ENCODE measurements at regions not wholly inside any gene's neighbourhood (a gene's known extent, or its start where the extent isn't known, plus 50 kb on each side); places are given as distances from the start of the nearest gene placed in this dataset.

DNA sequence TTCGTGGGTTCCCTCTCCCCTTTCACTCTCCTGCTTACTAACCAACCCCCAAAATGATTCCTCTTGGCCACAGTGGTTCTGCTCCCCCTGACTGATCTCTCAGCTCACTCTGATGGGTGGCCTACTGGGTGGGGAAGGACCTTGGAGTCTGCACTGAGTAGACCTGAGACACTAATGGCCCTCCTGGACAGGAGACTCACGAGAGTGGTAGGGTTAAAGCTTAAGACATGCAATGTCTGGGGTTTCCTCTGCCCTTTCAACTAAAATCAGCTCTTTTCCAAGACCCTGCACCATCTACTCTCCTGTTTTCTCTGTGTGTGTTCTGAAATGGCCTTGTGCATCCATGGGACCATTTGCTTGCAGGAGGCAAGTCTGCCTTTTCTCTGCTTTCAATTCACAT, 631.4 kb downstream of the ACTR3B start:
- no peak for DNase-seq

DNA sequence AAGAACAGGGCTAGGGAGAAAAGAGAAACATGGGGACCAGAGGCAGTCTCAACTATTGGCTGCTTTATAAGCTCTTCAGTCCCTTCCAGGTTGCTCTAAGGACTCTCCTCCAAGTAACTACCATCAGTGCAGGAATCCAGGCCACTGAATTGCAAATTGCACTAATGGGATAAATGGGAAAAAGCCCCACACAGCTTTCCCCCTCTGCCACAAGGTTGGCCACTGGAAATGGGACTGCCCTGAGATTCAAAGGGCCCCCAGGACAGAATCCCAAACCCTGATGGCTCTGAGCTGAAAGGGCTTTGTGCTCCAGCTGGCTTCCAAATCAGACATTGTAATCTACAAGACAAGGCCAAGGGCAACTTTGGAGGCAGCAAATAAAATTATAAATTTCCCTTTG, 633.2 kb downstream of the ACTR3B start:
- DNase-seq, result no peak

DNA sequence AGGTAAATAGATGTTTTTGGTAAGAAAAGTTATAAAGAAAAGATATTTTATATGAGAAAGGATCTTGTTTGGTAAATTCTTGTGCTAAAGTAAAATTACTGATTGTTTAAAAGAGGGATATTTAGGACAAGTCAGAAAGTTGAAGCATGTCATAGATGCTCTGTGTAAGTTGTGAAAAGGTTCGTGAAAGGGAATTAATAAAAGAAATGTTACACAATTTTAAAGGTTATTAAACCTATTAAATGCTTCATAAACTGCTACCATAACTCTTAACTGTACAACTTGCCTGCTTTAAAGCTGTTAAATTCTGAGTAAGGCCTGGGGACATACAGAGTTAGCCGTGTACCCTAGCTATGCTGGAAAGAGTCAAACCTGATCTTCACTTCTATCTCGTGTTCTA, 634.1 kb downstream of the ACTR3B start:
- no peak for DNase-seq

DNA sequence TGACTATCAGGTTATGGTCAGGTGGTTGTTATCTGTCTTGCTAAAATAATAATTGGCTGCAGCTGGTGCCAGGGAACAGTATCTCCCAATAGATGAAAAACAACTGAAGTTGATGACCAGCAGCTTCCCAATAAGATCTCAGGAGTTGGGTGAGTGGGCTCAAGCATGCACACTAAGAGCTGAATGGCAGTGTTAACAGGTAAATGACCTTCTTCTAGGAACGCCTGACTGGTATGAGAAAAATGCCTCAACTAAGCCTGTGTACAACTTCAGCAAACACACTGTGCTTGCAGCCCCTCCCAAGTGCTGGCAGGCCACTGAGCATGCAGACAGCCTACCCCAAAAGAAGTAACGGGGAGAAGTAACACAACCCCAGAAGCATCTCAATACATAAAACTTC, 636.9 kb downstream of the ACTR3B start:
- DNase-seq, result no peak

DNA sequence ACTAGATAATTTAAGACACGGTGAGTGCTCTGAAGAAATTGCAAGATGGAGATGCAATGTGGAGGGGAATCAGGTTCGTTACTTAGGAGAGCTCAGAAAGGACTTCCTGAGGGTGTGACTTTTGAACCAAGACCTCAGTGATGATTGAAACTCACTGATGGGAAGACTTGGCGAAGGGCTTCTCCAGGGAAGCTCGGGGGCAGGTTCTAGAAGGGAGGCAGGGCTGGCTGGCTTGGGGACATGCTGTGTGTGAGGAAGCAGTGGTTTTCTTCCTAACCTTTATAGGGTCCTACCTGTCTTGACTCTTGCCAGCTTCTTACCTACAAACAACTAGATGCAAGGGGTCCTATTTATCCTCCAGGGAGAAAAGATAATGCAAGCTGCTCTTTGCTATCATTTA, 637.9 kb downstream of the ACTR3B start:
- DNase-seq, result no peak

DNA sequence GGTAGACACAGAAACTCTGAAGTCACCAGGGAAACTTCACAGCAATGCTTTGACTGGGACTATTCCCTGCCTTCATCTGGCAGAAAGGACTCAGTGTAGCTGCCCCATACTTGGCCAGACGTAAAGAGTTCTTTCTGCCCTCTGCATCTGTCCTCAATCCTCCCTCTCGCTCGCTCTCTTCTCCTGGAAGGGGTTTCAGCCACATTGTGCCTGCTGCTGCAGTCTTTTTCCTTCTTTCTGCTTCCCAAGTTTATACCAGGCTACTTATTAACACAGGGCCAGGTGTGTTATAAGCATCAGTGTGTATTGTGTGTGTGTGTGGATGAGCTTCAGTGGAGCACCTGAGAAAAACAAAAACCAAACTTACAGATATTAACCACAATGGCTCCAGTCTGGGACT, 638.4 kb downstream of the ACTR3B start:
- DNase-seq, result no peak

DNA sequence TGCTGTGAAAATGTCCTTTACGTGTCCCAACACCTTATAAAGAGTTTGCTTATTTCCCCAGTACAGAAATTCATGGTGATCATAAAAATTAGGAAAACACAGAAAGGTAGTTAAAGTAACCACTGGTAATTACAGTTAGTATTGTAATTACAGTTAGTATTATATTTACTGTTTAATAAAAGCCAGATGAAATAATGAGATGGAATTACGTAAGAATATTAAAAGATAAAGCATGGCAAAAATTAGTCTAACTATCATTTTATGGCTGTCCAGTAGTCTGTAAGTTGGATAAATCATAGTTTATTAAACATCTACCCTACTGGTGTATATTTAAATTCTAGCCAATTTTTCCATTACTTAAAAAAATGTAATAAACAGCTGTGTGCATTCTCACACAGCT, 638.8 kb downstream of the ACTR3B start:
- no peak for DNase-seq

DNA sequence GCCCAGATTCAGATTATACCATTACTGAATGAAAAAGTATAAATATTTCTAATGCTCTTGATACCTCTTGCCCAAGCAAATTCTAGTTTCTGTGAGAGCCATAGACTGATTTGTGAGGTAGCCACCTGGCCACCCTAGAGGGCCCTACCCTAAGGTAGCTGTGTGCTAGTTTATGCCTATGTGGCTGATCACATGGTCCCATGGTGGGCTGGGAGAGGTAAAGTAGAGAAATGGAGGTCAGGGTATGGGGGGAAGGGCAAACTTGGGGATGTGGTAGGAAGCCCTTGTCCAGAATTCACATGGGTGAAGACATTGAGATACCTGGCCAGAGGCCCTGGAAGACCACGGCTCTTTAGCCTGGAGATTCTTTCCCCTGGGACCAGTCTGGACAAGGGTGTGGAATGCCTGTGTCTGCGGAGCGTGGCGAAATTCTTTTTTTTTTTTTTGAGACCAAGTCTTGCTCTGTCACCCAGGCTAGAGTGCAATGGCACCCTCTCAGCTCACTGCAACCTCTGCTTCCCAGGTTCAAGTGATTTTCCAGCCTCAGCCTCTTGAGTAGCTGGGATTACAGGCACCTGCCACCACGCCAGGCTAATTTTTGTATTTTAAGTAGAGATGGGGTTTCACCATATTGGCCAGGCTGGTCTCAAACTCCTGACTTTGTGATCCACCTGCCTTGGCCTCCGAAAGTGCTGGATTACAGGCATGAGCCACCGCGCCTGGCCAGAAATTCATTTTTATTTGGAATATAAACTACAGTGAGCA, 639.4 kb downstream of the ACTR3B start:
- no peak for DNase-seq

DNA sequence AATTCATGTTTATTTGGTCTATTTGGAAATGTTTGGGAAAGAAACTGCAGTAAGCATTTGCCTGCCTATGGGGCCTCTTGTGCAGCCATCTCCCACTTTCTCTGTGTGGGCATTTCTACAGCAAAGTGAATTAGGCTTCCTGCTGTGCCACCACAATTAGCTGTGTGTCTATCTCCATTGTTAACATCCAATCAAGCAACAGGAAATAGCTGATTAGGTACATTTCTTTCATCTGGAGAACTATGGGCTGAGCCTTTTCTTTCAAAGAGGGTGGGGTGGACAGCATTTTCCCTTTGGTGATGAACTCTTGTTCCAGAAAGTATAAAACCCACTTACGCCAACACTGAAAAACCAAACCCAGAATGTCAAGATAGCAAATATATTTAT, 640.0 kb downstream of the ACTR3B start:
- no peak for DNase-seq

DNA sequence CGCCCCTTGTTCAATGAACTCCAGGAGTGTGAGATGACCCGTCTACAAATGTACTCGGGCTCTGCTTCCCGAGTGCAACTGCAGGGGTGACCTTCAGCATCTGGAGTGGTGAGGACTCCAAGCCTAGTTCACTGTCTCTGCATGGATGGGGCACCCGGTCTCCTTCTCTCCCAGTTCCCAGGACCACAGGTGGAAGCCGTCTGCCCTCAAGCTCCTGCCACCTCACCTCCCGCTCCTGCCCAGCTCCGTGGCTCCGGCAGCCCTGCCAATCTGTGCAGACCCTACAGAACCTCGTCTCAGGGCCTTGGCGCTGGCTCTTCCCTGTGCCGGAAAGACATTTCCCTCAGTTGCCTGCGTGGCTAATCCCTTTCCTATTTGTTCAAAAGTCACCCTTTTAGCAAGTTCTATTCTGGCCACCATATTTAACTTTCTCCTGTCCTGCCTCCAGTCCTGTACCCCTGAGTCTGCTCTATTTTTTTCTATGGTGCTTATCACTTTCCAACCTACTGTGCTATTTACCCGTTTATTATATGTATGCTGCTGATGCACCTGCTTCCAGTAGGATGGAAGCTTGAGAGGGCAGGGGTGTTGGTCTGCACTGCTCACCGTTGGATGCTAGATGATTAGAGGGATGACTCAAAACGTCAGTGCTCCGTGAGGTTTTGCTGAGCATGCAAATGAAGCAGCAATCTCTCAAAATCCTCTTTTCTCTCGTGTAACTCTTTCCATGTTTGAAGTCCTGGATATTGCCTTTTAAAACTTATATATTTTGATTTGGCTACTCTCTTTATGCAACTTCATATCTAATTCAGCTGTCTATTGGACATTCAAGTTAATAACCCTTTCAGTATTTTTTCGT, 641.4 kb downstream of the ACTR3B start:
- DNase-seq, result no peak

DNA sequence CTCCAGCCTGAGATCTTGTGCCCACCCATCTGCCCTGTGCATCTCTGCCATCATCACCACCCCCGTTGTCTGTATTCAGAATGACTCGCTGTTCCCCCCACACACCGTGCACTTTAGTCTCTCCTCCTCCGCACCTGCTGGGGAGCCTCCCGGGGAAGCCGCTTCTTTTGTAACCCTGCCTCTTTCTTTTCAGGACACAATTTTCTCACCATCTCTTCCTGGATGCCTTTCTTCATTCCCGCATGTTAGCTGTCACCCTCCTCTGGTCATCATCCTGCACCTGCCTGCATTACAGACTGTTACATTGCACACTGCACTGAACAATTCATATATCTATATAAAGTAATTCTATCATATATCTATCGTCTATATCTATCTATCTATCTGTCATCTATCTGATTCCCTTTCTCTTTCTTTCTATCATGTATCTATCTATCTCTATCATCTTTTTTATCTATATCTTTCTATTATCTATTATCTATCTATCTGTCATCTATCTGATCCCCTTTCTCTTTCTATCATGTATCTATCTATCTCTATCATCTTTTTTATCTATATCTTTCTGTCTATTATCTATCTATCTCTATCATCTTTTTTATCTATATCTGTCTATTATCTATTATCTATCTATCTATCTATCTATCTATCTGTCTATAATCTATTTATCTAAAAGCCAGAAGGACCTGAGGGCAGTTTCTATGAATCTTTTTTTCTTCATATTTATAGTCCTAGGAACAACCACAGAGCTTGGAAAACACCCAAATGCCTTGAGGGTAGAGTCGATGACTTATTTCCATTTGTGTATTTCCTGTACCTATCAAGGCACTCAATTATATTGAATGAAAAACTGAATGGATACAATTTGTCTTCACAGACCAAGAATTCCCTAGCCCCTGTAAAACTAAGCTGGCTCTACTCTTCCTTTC, 642.5 kb downstream of the ACTR3B start:
- no peak for DNase-seq

DNA sequence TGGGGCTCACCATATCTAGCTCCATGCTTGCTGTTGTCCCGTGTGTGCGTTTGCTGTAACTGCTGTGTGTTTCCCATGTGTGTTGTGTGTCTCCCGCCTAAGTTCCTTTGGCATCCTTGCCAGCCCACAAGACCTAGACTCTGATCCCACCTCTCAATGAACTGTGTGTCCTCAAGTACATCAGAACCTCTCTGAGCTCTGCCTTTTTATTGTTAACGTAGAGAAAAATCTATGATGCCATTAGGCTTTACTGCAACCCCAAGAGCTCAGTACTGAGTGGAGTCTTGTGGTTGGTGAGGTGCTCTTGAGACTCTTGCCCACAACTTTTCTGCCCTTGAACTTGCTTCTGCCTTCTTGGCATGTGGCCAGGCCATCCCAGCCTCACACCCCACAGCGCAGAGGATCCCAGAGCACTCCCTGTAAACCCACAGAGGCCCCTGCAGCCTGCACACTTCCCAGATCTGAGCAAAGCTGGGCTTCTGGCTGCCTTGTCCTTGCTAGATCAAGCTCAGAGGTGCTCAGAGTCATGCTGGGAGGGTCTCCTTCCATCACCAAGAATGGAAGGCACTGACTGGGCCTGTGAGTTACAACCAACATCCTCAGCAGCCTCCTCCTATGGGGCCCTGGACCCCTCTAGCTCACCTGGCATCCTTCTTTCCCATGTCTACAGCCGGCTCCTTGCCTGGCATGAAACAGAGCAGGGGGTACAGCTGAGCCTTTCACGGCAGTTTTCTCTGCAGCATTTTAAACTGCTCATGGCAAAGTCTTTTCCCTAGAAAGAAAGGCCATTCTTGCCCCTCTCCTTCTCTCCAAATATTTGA, 643.4 kb downstream of the ACTR3B start:
- no peak for DNase-seq

DNA sequence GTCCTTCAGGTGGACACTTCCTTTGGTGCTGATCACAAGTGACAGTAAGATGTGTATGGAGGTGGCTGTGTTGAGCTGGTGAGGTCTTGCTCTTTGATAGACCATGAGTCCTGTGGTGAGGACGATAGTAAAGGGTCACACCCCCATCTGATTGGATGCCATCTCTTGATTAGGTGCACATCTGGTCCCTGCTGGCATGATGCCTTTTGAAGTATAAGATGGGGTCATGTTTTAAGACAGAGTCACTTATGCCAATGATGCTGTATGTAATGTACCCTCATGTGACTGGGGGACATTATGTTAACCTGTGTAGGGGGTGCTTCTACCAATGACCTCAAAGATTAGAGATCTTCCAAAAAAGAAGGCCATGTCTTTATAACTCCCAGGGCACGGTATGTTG, 644.6 kb downstream of the ACTR3B start:
- DNase-seq, result no peak

DNA sequence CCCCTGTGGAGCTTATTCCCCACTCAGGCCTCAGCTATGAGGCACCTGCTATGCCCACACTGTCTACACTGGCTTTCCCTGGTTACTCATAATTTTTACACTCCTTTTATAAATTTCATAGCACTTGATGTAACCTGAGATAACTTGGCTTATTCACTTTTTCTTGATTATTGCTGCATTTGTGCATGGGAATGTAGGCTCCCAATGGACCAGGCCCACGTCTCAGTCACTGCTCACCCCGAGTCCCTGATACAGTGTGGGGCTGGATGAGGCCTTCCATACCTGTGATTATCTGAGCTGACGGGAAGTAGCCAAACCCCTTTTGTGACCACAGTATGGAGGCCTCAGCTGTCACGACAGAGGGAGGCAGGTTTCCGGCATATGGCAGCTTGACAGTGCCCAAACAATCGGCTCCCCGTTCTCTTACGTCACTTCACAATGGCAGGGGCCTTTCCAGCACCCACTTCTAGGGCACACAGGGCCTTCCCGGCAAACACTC, 645.3 kb downstream of the ACTR3B start:
- DNase-seq, result no peak

DNA sequence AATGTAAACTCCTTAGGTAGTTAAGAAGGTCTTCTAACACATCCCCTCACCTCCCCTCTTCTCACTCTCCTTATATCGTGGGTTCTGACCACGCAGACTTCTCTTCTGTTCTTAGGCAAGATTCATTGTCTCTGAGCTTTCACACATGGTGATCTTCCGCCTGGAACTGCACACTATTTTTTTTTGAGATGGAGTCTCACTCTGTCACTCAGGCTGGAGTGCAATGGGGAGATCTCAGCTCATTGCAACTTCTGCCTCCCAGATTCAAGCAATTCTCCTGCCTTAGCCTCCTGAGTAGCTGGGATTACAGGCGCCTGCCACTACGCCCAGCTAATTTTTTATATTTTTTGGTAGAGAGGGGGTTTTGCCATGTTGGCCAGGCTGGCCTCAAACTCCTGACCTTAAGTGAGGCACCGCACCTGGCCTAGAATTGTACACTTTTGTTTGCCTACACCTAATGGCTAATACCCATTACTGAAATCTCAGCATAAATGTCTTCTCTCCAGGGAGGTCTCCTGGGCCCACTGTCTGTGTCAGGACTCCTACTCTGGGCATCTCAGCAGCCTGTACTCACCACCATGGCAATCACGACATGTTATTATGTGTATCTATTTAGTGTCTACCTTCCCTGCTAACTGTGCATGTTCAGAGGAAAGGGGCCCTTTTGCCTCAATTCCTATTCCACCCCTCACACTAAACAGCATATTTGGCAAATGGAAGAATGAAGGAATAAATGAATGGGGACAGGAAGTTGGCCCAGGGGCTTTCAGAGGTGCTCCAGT, 646.3 kb upstream of the DPP6 start:
- DNase-seq, result no peak

DNA sequence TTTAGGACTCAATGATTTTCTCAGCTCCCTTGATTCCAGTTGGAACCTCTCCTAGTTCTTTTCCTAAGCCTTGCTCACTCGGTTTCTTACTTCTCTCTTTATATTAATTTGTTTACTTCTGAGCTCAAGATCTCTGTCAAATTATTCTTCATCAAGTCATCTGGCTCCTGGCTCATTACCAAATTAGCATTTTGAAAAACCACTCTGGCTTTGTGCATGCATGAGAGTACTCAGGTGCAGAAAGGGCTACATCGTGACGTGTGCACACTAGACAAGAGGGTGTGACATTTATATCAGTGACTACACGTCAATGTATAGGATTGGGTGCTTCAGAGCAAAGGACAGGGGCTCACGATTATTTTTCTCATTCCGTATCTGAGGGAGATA, 645.7 kb upstream of the DPP6 start:
- no peak for DNase-seq

DNA sequence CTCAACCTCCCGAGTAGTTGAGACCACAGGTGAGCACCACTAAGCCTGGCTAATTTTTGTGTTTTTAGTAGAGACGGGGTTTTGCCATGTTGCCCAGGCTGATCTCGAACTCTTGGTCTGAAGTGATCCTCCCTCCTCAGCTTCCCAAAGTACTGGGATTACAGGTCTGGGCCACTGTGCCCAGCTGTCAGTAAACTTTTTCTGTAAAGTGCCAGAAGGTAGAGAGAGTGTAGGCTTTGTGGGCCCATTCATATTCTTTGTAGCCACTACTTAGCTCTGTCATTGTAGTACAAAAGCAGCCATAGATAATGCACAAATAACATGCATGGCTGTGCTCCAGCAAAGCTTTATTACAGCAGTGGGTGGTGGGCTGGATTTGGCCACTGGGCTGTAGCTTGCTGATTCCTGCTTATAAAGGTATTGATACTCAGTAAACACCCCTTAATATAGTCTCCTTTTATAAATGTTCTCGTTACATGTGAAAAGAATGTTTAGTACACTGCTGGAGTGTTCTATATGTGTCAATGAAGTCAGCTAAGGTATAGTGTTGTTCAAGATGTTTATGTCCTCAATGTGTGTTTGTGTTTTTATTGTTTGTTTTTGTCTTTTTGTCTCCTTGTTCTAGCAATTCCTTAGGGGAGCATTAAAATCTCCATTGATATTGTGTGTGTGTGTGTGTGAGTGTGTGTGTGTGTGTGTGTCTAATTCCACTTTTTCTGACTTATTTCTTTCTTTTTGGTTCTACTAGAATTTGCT, 644.7 kb upstream of the DPP6 start:
- no peak for DNase-seq

DNA sequence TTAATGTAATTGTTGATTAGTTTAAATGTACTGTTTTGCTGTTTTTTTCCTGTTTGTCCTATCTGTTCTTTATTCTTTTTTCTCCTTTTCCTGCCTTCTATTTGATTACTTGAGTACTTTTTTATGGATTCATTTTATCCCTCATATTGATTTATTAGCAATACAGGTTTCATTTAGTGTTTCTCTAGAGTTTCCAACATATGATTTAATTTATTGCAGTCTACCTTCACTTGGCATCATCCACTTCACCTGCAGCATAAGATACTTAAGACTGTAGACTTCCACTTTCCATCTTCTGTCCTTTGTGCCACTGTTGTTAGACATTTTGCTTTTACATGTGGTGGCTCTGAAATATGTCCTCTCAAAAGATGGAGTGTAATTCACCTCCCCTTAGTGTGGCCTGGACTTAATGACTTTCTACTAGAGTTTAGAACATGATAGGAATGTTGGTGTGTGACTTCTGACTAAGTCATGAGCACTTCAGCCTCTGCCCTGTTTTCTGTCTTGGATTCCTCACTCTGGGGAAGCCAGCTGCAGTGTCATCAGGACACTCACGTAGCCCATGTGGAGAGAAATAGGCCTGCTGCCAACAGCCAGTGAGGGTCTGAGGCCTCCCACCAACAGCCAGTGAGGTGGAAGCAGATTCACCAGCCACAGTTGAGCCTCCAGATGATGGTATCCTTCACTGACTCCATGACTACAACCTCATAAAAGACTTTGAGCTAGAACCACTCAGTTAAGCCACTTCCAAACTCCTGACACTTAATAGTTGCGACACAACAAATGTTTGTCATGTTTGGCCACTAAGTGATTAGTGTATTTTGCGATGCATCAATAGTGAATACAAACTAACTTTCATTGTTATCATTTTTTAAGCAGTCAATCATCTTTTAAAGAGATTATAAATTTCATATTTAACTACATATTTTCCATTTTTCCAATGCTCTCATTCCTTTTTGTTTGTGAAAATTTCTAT, 643.5 kb upstream of the DPP6 start:
- DNase-seq, result no peak
